ENCODE measurements at regions not wholly inside any gene's neighbourhood (a gene's known extent, or its start where the extent isn't known, plus 50 kb on each side); places are given as distances from the start of the nearest gene placed in this dataset.

- Histone ChIP-seq H3K27me3 (no peaks in the 10 kb centered on the region), H3K27ac (no peak overlapping the region), H3K36me3 (no peaks in the 10 kb centered on the region), H3K4me3 (no peak overlapping the region), H3K4me1 (ENCODE audit: low read depth) (no peaks in the 10 kb centered on the region), H3K9me3 (ENCODE audit: low read depth) (no peaks in the 10 kb centered on the region)
- no peak for DNase-seq (ENCODE audit: low read depth in 1 of 2, low spot score in 1 of 2)
- TF ChIP-seq, protein P1, sequence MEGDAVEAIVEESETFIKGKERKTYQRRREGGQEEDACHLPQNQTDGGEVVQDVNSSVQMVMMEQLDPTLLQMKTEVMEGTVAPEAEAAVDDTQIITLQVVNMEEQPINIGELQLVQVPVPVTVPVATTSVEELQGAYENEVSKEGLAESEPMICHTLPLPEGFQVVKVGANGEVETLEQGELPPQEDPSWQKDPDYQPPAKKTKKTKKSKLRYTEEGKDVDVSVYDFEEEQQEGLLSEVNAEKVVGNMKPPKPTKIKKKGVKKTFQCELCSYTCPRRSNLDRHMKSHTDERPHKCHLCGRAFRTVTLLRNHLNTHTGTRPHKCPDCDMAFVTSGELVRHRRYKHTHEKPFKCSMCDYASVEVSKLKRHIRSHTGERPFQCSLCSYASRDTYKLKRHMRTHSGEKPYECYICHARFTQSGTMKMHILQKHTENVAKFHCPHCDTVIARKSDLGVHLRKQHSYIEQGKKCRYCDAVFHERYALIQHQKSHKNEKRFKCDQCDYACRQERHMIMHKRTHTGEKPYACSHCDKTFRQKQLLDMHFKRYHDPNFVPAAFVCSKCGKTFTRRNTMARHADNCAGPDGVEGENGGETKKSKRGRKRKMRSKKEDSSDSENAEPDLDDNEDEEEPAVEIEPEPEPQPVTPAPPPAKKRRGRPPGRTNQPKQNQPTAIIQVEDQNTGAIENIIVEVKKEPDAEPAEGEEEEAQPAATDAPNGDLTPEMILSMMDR (IDR thresholded peaks at IDR 0.05; ENCODE audit: low read depth, low read length) = no peak
These were observed 143.9 kb upstream of the NOVA1 start for GRCh38 chr14:26741711-26742212.

- no peaks in the 10 kb centered on the region for H3K36me3 ChIP-seq
- TF ChIP-seq, protein P1 (IDR thresholded peaks at IDR 0.05; ENCODE audit: low read depth, low read length) = no peak
- H3K27me3 ChIP-seq = no peaks in the 10 kb centered on the region
- H3K27ac ChIP-seq = no peak overlapping the region
- H3K9me3 ChIP-seq (ENCODE audit: low read depth) = no peaks in the 10 kb centered on the region
- H3K4me3 ChIP-seq = no peak overlapping the region
- no peak for DNase-seq (ENCODE audit: low read depth in 1 of 2, low spot score in 1 of 2)
- H3K4me1 ChIP-seq (ENCODE audit: low read depth) = no peaks in the 10 kb centered on the region
These were observed 145.5 kb upstream of the NOVA1 start for GRCh38 chr14:26743284-26743683.

DNA sequence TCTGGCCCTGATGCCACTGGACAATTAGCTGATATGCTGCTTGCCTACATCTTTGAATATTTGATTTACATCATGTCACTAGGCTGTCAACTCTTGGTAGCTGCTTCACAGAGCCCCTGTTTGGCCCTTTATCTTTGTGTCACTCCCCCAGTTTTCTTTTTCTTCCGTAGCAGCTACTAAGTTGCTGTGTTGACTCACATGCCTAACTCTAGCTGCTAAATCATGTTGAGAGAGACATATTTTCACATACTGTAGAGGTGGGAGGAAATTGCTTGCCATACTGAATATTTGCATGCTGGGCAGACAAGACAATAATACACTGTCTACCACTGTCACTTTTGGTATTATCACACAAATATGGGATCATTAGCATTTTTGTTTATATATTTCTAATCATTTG lies 147.1 kb upstream of the NOVA1 start:
- no peaks in the 10 kb centered on the region for H3K9me3 ChIP-seq (ENCODE audit: low read depth)

GRCh38 chr14:26761532-26761931 lies 163.7 kb upstream of the NOVA1 start:
- H3K4me3 ChIP-seq = no peak overlapping the region
- H3K27ac ChIP-seq = no peak overlapping the region
- TF ChIP-seq, protein P1 (IDR thresholded peaks at IDR 0.05; ENCODE audit: low read depth, low read length) = no peak
- H3K4me1 ChIP-seq (ENCODE audit: low read depth) = no peaks in the 10 kb centered on the region
- DNase-seq (ENCODE audit: low read depth in 1 of 2, low spot score in 1 of 2) = no peak
- no peaks in the 10 kb centered on the region for H3K36me3 ChIP-seq
- no peaks in the 10 kb centered on the region for H3K9me3 ChIP-seq (ENCODE audit: low read depth)
- no peaks in the 10 kb centered on the region for H3K27me3 ChIP-seq

More for the DNA sequence above, 147.1 kb upstream of the NOVA1 start:
- no peak overlapping the region for H3K4me3 ChIP-seq
- H3K36me3 ChIP-seq = no peaks in the 10 kb centered on the region
- DNase-seq (ENCODE audit: low read depth in 1 of 2, low spot score in 1 of 2) = no peak
- H3K4me1 ChIP-seq (ENCODE audit: low read depth) = no peaks in the 10 kb centered on the region
- H3K27ac ChIP-seq = no peak overlapping the region
- no peaks in the 10 kb centered on the region for H3K27me3 ChIP-seq
- TF ChIP-seq, protein P1 (IDR thresholded peaks at IDR 0.05; ENCODE audit: low read depth, low read length) = no peak

GRCh38 chr14:26765301-26765700 lies 167.5 kb upstream of the NOVA1 start:
- H3K4me1 ChIP-seq (ENCODE audit: low read depth) = no peaks in the 10 kb centered on the region
- H3K27me3 ChIP-seq = no peaks in the 10 kb centered on the region
- DNase-seq (ENCODE audit: low read depth in 1 of 2, low spot score in 1 of 2) = no peak
- H3K27ac ChIP-seq = no peak overlapping the region
- no peaks in the 10 kb centered on the region for H3K36me3 ChIP-seq
- H3K4me3 ChIP-seq = no peak overlapping the region
- no peaks in the 10 kb centered on the region for H3K9me3 ChIP-seq (ENCODE audit: low read depth)
- TF ChIP-seq, protein P1 (IDR thresholded peaks at IDR 0.05; ENCODE audit: low read depth, low read length) = no peak
